SK-N-SH (cell line): ENCODE measurements at regions not wholly inside any gene's neighbourhood (a gene's known extent, or its start where the extent isn't known, plus 50 kb on each side); places are given as distances from the start of the nearest gene placed in this dataset.

Experiments
- CTCF ChIA-PET: fragments of 300-600, 350-600 bp; formaldehyde crosslinking; extraction: SDS; loops from one replicate; lab custom pipeline; 2021; lab: Yijun Ruan, JAX
- POLR2A ChIA-PET: fragments of 350-600 bp; sonication (Branson Sonifier 250); formaldehyde crosslinking; extraction: SDS; loops from one replicate; lab custom pipeline; 2020; ENCODE audit warnings: antibody characterized with exemption, inconsistent platforms; lab: Yijun Ruan, JAX
- DNase-seq: peaks from one replicate; pipeline ENCODE4 v3.0.0; 2012
- H2AFZ ChIP-seq: fragments of 200-600 bp; sonication (generic); 2 replicates; pipeline ENCODE4 v1.8.1; 2016; ENCODE audit warnings: antibody characterized with exemption, mild to moderate bottlenecking, low read depth
- H3F3A ChIP-seq: fragments of 200-600 bp; sonication (generic); replicated peaks from 2 replicates; pipeline ENCODE3; 2016; ENCODE audit warnings: antibody characterized with exemption, mild to moderate bottlenecking; ENCODE audit not compliant: insufficient read depth
- H3K27ac ChIP-seq, 2 experiments: fragments of 200-500 bp in 1 of 2; fragments of 200-600 bp in 1 of 2; sonication (Bioruptor generic) in 1 of 2; sonication (generic), shearing (Covaris generic) in 1 of 2; 2 replicates each; pipeline versions ENCODE4 v1.5.1 to v1.6.1; 2014 to 2016; ENCODE audit warnings: low read depth in 2 of 2, inconsistent platforms in 1 of 2, low read length in 1 of 2, mild to moderate bottlenecking in 1 of 2, mixed read lengths in 1 of 2
- H3K27me3 ChIP-seq: fragments of 200-600 bp; sonication (generic), shearing (Covaris generic); 2 replicates; pipeline ENCODE4 v1.6.1; 2016; ENCODE audit warnings: mixed run types; ENCODE audit not compliant: insufficient read depth
- H3K36me3 ChIP-seq, 2 experiments: fragments of 200-500 bp in 1 of 2; fragments of 200-600 bp in 1 of 2; sonication (Bioruptor generic) in 1 of 2; sonication (generic) in 1 of 2; replicated peaks in 1 of 2; 2 replicates each; pipeline versions ENCODE3 to v1.5.1; 2014 to 2016; ENCODE audit warnings: low read length in 1 of 2, mild to moderate bottlenecking in 1 of 2; ENCODE audit not compliant: insufficient read depth in 2 of 2, control insufficient read depth in 1 of 2
- H3K4me1 ChIP-seq, 2 experiments: fragments of 200-500 bp in 1 of 2; fragments of 200-600 bp in 1 of 2; sonication (Bioruptor generic) in 1 of 2; sonication (generic), shearing (Covaris generic) in 1 of 2; 2 replicates each; pipeline versions ENCODE4 v1.5.1 to v1.6.1; 2014 to 2016; ENCODE audit warnings: low read depth in 1 of 2, low read length in 1 of 2, mixed run types in 1 of 2; ENCODE audit not compliant: insufficient read depth in 2 of 2, control insufficient read depth in 1 of 2
- H3K4me2 ChIP-seq: fragments of 200-600 bp; sonication (generic), shearing (Covaris generic); 2 replicates; pipeline ENCODE4 v1.6.1; 2017; ENCODE audit warnings: mixed run types
- H3K4me3 ChIP-seq, 2 experiments: fragments of 200-500 bp in 1 of 2; fragments of 200-600 bp in 1 of 2; sonication (Bioruptor generic) in 1 of 2; sonication (generic), shearing (Covaris generic) in 1 of 2; 2 replicates each; pipeline versions ENCODE4 v1.5.1 to v1.8.1; 2014 to 2016; ENCODE audit warnings: low read depth in 2 of 2, inconsistent platforms in 1 of 2, low read length in 1 of 2, mild to moderate bottlenecking in 1 of 2, mixed read lengths in 1 of 2, moderate library complexity in 1 of 2
- H3K79me2 ChIP-seq: fragments of 200-600 bp; sonication (generic); 2 replicates; pipeline ENCODE4 v1.8.1; 2017; ENCODE audit warnings: mild to moderate bottlenecking; ENCODE audit not compliant: insufficient read depth
- H3K9ac ChIP-seq: fragments of 200-600 bp; sonication (generic); 2 replicates; pipeline ENCODE4 v1.6.1; 2017; ENCODE audit warnings: mixed run types
- H3K9me2 ChIP-seq: fragments of 200-600 bp; sonication (generic); 2 replicates; pipeline ENCODE4 v1.6.1; 2017; ENCODE audit warnings: mixed run types
- H3K9me3 ChIP-seq: fragments of 200-600 bp; sonication (generic); 2 replicates; pipeline ENCODE4 v1.6.1; 2017; ENCODE audit warnings: mixed run types, mild to moderate bottlenecking, moderate library complexity
- H4K20me1 ChIP-seq: fragments of 200-600 bp; sonication (generic); 2 replicates; pipeline ENCODE4 v1.6.1; 2017; ENCODE audit warnings: mild to moderate bottlenecking, mixed run types; ENCODE audit not compliant: insufficient read depth
- FOXJ3 ChIP-seq: sonication (generic); formaldehyde crosslinking; IDR thresholded peaks from 2 replicates; pipeline ENCODE4 v1.5.1; 2020; ENCODE audit warnings: mild to moderate bottlenecking, missing genetic modification reagents
- JUND ChIP-seq: IDR thresholded peaks from 2 replicates; pipeline ENCODE4 v1.4.0; 2012
- MXI1 ChIP-seq: IDR thresholded peaks from 2 replicates; pipeline ENCODE4 v1.6.1; 2012; ENCODE audit warnings: mild to moderate bottlenecking, low read depth, low read length, improper control_type of control experiment
- NFIC ChIP-seq: IDR thresholded peaks from 2 replicates; pipeline ENCODE4 v1.4.0; 2012; ENCODE audit warnings: borderline replicate concordance
- RFX5 ChIP-seq: IDR thresholded peaks from 2 replicates; pipeline ENCODE4 v1.6.1; 2012; ENCODE audit warnings: mild to moderate bottlenecking, improper control_type of control experiment, low read length
- TCF12 ChIP-seq: IDR thresholded peaks from 2 replicates; pipeline ENCODE4 v1.4.0; 2012
- WGBS: methylation state at CpG from one replicate; pipeline ENCODE4 v1.1.6; 2017; ENCODE audit warnings: low lambda C conversion rate; 5-methylcytosine and 5-hydroxymethylcytosine counted together
- TF ChIP-seq, protein P1 (sequence below): IDR thresholded peaks from 2 replicates; pipeline ENCODE4 v1.4.0; 2012; ENCODE audit warnings: low read depth, borderline replicate concordance
- TF ChIP-seq, protein P2 (sequence below): IDR thresholded peaks from 2 replicates; pipeline ENCODE4; 2012
- TF ChIP-seq, protein P3 (sequence below): fragments of 200-600 bp; sonication (generic); IDR thresholded peaks from 2 replicates; pipeline ENCODE4 v1.6.1; 2017; ENCODE audit warnings: antibody characterized with exemption, mild to moderate bottlenecking, moderate library complexity

DNA sequence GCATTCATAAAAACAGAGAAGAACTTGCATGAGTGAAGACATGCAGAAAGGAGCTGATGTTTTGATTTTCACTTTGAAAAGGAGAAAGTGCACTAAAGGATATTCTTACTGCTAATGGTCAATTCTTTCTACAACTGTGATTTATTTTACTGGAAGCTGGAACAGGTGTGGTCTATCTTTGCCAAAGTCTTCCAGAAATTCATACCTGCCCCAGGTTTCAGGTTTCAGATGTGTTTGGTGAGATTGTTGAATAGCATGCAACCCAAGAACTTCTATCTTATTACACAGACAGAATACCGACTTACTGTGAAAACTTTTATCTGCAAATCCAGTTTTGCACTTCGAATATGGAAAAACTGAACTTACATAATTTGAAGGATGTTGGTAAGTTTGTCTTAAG lies 388.3 kb downstream of the PDGFC start:
- H3K4me1 ChIP-seq = peaks cover 0 to 25% of the 10 kb centered on the region in 2 experiments; a peak in 2 of 4 replicates
- TF ChIP-seq RFX5 = no peak
- 32% methylated on average over 2 of the region's 2 CpGs for WGBS
- no peaks in the 10 kb centered on the region for H3K36me3 ChIP-seq
- H3K27me3 ChIP-seq = no peaks in the 10 kb centered on the region
- H2AFZ ChIP-seq = peak overlapping the region; percentile 45; the same call in 1 of the 2 replicates
- ChIA-PET POLR2A (no interaction called here), CTCF (no interaction called here)
- H3K9me3 ChIP-seq = no peaks in the 10 kb centered on the region
- no peaks in the 10 kb centered on the region for H3K9me2 ChIP-seq
- H3K9ac ChIP-seq = no peak overlapping the region
- no peak for DNase-seq
- peaks cover 34% of the 10 kb centered on the region for H3F3A ChIP-seq
- H3K27ac ChIP-seq = no peak overlapping the region; a peak in 3 of 4 replicates
- H3K4me3 ChIP-seq = 0 out of 4 replicates have a peak overlapping the region, but pooled peaks of 1 of the 2 experiments have one; percentile 11
- H3K4me2 ChIP-seq = peak overlapping the region; percentile 61
- H3K79me2 ChIP-seq = no peaks in the 10 kb centered on the region
- no peaks in the 10 kb centered on the region for H4K20me1 ChIP-seq

DNA sequence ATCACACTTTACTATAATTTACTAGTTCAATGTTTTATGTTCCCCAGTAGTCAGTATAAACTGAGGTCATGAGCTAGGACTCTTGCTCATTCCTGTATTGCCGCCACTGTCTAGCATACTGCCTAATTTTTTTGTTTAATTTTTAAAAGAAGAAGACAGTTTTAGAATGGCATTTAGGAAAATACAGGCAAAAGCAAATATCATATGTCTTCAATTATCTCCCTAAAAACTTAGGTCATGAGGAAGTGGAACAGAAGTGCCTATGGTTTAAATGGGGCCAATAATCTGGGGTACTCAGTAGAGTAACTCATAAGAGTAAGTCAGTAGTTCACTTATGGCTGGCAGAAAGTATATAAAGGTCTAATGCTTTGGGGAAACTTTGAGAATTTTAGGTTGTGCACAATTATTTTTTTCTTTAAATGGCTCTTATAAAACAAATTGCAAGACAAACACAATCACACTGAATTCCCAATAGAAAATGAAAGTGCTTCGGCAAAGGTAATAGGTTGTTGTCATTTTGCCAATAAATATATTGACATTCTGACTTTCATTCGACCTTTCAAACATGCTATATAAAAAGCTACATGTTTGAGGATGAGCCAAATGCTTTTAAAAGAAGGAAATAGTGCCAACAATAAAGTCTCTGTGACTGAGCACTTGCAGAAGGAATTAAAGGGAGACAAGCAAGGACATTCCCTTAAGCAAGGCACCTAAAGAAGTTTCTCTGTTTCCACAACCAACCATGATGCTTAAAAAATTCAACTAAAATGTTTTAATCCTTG lies 390.1 kb downstream of the PDGFC start:
- POLR2A ChIA-PET = no interaction called here

More for the DNA sequence above, 390.1 kb downstream of the PDGFC start:
- no peaks in the 10 kb centered on the region for H3K9me2 ChIP-seq
- DNase-seq = no peak
- no peaks in the 10 kb centered on the region for H4K20me1 ChIP-seq
- 31% methylated on average over 3 of the region's 3 CpGs for WGBS
- peak overlapping the region; percentile 26 to 45; a peak in 3 of 4 replicates for H3K4me3 ChIP-seq
- peak overlapping the region; percentile 30; the same call in 1 of the 2 replicates for H3K9ac ChIP-seq
- no peaks in the 10 kb centered on the region for H3K9me3 ChIP-seq
- peaks cover 51% of the 10 kb centered on the region for H3F3A ChIP-seq
- no peaks in the 10 kb centered on the region for H3K36me3 ChIP-seq
- H2AFZ ChIP-seq = peak overlapping the region; percentile 64
- peak overlapping the region; percentile 79 for H3K4me2 ChIP-seq
- CTCF ChIA-PET = no interaction called here
- no peaks in the 10 kb centered on the region for H3K27me3 ChIP-seq
- no peaks in the 10 kb centered on the region for H3K79me2 ChIP-seq
- TF ChIP-seq, protein P1, sequence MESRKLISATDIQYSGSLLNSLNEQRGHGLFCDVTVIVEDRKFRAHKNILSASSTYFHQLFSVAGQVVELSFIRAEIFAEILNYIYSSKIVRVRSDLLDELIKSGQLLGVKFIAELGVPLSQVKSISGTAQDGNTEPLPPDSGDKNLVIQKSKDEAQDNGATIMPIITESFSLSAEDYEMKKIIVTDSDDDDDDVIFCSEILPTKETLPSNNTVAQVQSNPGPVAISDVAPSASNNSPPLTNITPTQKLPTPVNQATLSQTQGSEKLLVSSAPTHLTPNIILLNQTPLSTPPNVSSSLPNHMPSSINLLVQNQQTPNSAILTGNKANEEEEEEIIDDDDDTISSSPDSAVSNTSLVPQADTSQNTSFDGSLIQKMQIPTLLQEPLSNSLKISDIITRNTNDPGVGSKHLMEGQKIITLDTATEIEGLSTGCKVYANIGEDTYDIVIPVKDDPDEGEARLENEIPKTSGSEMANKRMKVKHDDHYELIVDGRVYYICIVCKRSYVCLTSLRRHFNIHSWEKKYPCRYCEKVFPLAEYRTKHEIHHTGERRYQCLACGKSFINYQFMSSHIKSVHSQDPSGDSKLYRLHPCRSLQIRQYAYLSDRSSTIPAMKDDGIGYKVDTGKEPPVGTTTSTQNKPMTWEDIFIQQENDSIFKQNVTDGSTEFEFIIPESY = no peak
- TF ChIP-seq, protein P2, sequence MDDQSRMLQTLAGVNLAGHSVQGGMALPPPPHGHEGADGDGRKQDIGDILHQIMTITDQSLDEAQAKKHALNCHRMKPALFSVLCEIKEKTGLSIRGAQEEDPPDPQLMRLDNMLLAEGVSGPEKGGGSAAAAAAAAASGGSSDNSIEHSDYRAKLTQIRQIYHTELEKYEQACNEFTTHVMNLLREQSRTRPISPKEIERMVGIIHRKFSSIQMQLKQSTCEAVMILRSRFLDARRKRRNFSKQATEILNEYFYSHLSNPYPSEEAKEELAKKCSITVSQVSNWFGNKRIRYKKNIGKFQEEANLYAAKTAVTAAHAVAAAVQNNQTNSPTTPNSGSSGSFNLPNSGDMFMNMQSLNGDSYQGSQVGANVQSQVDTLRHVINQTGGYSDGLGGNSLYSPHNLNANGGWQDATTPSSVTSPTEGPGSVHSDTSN = no peak
- TF ChIP-seq, protein P3, sequence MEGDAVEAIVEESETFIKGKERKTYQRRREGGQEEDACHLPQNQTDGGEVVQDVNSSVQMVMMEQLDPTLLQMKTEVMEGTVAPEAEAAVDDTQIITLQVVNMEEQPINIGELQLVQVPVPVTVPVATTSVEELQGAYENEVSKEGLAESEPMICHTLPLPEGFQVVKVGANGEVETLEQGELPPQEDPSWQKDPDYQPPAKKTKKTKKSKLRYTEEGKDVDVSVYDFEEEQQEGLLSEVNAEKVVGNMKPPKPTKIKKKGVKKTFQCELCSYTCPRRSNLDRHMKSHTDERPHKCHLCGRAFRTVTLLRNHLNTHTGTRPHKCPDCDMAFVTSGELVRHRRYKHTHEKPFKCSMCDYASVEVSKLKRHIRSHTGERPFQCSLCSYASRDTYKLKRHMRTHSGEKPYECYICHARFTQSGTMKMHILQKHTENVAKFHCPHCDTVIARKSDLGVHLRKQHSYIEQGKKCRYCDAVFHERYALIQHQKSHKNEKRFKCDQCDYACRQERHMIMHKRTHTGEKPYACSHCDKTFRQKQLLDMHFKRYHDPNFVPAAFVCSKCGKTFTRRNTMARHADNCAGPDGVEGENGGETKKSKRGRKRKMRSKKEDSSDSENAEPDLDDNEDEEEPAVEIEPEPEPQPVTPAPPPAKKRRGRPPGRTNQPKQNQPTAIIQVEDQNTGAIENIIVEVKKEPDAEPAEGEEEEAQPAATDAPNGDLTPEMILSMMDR = no peak
- TF ChIP-seq MXI1 (no peak), TCF12 (peak; percentile 14; the same call in 1 of the 2 replicates), JUND (no peak), NFIC (peak; percentile 57; the same call in 1 of the 2 replicates), FOXJ3 (CRISPR knock-in tag) (no peak)
- H3K4me1 ChIP-seq = peaks cover 0 to 42% of the 10 kb centered on the region in 2 experiments; a peak in 2 of 4 replicates
- peak overlapping the region; percentile 64 to 80; a peak in 3 of 4 replicates for H3K27ac ChIP-seq
